ENCODE measurements at regions not wholly inside any gene's neighbourhood (a gene's known extent, or its start where the extent isn't known, plus 50 kb on each side); places are given as distances from the start of the nearest gene placed in this dataset.

DNA sequence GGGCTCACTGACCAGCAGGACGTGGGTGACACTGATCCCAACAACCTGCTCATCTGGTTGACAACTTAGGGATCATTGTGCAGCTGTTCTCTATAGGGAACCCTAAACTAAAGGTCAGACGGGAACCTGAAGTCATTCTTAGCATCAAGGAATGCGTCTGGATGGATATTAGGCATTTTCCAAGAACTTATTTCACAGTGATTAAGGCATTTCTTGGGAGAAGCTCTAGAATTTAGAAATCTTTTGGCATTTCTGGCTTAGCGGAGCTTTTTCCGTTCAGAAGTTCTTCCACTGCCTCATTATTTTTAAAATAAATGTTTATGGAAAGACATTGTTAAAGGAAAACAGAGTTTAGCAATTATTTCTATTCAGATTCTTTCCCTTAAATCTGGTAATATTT is 303.3 kb upstream of the IGFBP3 start:
- Histone ChIP-seq H3K4me3 (ENCODE audit: low read depth, low read length) (no peak overlapping the region), H3K36me3 (replicated peaks) (no peaks in the 10 kb centered on the region), H3K27me3 (replicated peaks) (no peaks in the 10 kb centered on the region), H3K27ac (no peak overlapping the region)
- in situ Hi-C loops (cut with HindIII; ENCODE audit: low pct_ligation_motif_present, low sequenced_read_pairs) = no loop called here
- TF ChIP-seq, protein P1, sequence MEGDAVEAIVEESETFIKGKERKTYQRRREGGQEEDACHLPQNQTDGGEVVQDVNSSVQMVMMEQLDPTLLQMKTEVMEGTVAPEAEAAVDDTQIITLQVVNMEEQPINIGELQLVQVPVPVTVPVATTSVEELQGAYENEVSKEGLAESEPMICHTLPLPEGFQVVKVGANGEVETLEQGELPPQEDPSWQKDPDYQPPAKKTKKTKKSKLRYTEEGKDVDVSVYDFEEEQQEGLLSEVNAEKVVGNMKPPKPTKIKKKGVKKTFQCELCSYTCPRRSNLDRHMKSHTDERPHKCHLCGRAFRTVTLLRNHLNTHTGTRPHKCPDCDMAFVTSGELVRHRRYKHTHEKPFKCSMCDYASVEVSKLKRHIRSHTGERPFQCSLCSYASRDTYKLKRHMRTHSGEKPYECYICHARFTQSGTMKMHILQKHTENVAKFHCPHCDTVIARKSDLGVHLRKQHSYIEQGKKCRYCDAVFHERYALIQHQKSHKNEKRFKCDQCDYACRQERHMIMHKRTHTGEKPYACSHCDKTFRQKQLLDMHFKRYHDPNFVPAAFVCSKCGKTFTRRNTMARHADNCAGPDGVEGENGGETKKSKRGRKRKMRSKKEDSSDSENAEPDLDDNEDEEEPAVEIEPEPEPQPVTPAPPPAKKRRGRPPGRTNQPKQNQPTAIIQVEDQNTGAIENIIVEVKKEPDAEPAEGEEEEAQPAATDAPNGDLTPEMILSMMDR (IDR thresholded peaks at IDR 0.05; ENCODE audit: low read depth, low read length, missing control alignments) = no peak
- no peak for DNase-seq

GRCh38 chr7:46220066-46220630 is 299.1 kb upstream of the IGFBP3 start:
- Histone ChIP-seq H3K27ac (no peak overlapping the region), H3K27me3 (replicated peaks) (no peaks in the 10 kb centered on the region), H3K4me3 (ENCODE audit: low read depth, low read length) (no peak overlapping the region), H3K36me3 (replicated peaks) (no peaks in the 10 kb centered on the region)
- TF ChIP-seq, protein P1 (IDR thresholded peaks at IDR 0.05; ENCODE audit: low read depth, low read length, missing control alignments) = no peak
- DNase-seq = no peak
- in situ Hi-C loops (cut with HindIII; ENCODE audit: low pct_ligation_motif_present, low sequenced_read_pairs) = no loop called here

- in situ Hi-C loops (cut with HindIII; ENCODE audit: low pct_ligation_motif_present, low sequenced_read_pairs) = no loop called here
- H3K36me3 ChIP-seq (replicated peaks) = no peaks in the 10 kb centered on the region
- TF ChIP-seq, protein P1 (IDR thresholded peaks at IDR 0.05; ENCODE audit: low read depth, low read length, missing control alignments) = no peak
- H3K4me3 ChIP-seq (ENCODE audit: low read depth, low read length) = no peak overlapping the region
- no peak overlapping the region for H3K27ac ChIP-seq
- H3K27me3 ChIP-seq (replicated peaks) = no peaks in the 10 kb centered on the region
- no peak for DNase-seq
Observed at GRCh38 chr7:46218461-46219200, 297.6 kb upstream of the IGFBP3 start.

GRCh38 chr7:46215987-46216567 is 295.0 kb upstream of the IGFBP3 start:
- Histone ChIP-seq H3K36me3 (replicated peaks) (no peaks in the 10 kb centered on the region), H3K27me3 (replicated peaks) (no peaks in the 10 kb centered on the region), H3K4me3 (ENCODE audit: low read depth, low read length) (no peak overlapping the region), H3K27ac (no peak overlapping the region)
- TF ChIP-seq, protein P1 (IDR thresholded peaks at IDR 0.05; ENCODE audit: low read depth, low read length, missing control alignments) = no peak
- in situ Hi-C loops (cut with HindIII; ENCODE audit: low pct_ligation_motif_present, low sequenced_read_pairs) = no loop called here
- DNase-seq = no peak

DNA sequence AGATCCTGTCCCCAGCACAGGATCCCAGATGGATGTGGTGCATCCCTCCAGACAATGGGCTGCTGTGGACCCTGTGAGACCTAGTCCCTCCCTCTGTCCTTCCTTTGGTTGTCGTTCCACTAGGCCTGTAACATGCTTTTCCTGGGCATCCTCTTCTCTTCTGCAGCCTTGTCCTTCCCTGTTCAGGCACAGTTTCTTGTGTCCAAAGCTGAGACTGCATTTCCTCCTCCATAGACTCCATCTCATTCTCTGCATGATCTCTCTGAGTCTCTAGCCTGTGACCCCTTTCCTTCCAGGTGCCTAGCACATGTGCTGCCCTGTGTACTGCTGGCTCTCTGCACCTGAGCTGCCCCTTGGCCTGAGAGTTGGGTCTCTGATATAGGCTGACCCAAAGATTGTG is 293.5 kb upstream of the IGFBP3 start:
- Histone ChIP-seq H3K27me3 (replicated peaks) (no peaks in the 10 kb centered on the region), H3K27ac (no peak overlapping the region), H3K4me3 (ENCODE audit: low read depth, low read length) (no peak overlapping the region), H3K36me3 (replicated peaks) (no peaks in the 10 kb centered on the region)
- DNase-seq = no peak
- TF ChIP-seq, protein P1 (IDR thresholded peaks at IDR 0.05; ENCODE audit: low read depth, low read length, missing control alignments) = no peak
- in situ Hi-C loops (cut with HindIII; ENCODE audit: low pct_ligation_motif_present, low sequenced_read_pairs) = no loop called here

All from brain microvascular endothelial cell (primary cell).